K562 (cell line): ENCODE measurements at regions not wholly inside any gene's neighbourhood (a gene's known extent, or its start where the extent isn't known, plus 50 kb on each side); places are given as distances from the start of the nearest gene placed in this dataset.

Experiments
- EGR1 ChIP-seq: fragments of 450-650 bp; conservative IDR thresholded peaks from 2 replicates; pipeline ENCODE4 v1.6.1; 2017; ENCODE audit warnings: mild to moderate bottlenecking
- EZH2 ChIP-seq: IDR thresholded peaks from 2 replicates; pipeline ENCODE4 v1.6.1; 2012; ENCODE audit warnings: low read depth, mild to moderate bottlenecking, inconsistent platforms, low read length, borderline replicate concordance
- HDAC2 ChIP-seq: fragments of 450-650 bp; IDR thresholded peaks from 2 replicates; pipeline ENCODE4 v1.6.1; 2016; ENCODE audit warnings: mild to moderate bottlenecking
- NFE2 ChIP-seq: IDR thresholded peaks from 2 replicates; pipeline ENCODE4 v1.6.1; 2014; ENCODE audit warnings: antibody characterized with exemption, low read depth
- PHB ChIP-seq: fragments of 250-450 bp; sonication (Bioruptor Pico); IDR thresholded peaks from 2 replicates; pipeline ENCODE4 v1.5.0; 2021
- PHF21A ChIP-seq: fragments of 450-650 bp; IDR thresholded peaks from 2 replicates; pipeline ENCODE4 v1.6.1; 2017; ENCODE audit warnings: low read depth, borderline replicate concordance
- PRDM10 ChIP-seq: fragments of 450-650 bp; IDR thresholded peaks from 2 replicates; pipeline ENCODE4 v1.6.1; 2018; ENCODE audit not compliant: partially characterized antibody
- SNRNP70 ChIP-seq: fragments of 200-400 bp; formaldehyde crosslinking; optimal IDR thresholded peaks from 2 replicates; pipeline ENCODE3; 2017; ENCODE audit warnings: low read depth, low read length
- SRSF7 ChIP-seq: fragments of 200-400 bp; formaldehyde crosslinking; optimal IDR thresholded peaks from 2 replicates; pipeline ENCODE3; 2017; ENCODE audit warnings: mild to moderate bottlenecking, low read depth, low read length
- TCF7 ChIP-seq: sonication (generic); IDR thresholded peaks from 2 replicates; pipeline ENCODE4 v1.6.1; 2016; ENCODE audit warnings: antibody characterized with exemption, borderline replicate concordance
- XRCC5 ChIP-seq: fragments of 200-400 bp; formaldehyde crosslinking; IDR thresholded peaks from 2 replicates; pipeline ENCODE4 v1.6.1; 2017; ENCODE audit warnings: low read depth, mild to moderate bottlenecking, low read length
- ZNF184 ChIP-seq: sonication (generic); formaldehyde crosslinking; IDR thresholded peaks from 2 replicates; pipeline ENCODE4 v1.5.0; 2020; ENCODE audit warnings: missing genetic modification reagents
- ZNF79 ChIP-seq: fragments of 250-450 bp; sonication (Bioruptor Pico); IDR thresholded peaks from 2 replicates; pipeline ENCODE4 v1.4.0; 2020; ENCODE audit warnings: low read depth, mild to moderate bottlenecking, moderate library complexity

GRCh38 chr3:74443102-74443501 lies 171.4 kb downstream of the CNTN3 start:
- no peak for TF ChIP-seq SNRNP70
- TF ChIP-seq XRCC5, result no peak
- no peak for TF ChIP-seq PHB (CRISPR knock-in tag)
- TF ChIP-seq ZNF184 (CRISPR knock-in tag), result no peak
- no peak for TF ChIP-seq EGR1
- no peak for TF ChIP-seq HDAC2
- no peak for TF ChIP-seq TCF7
- TF ChIP-seq PHF21A, result no peak
- TF ChIP-seq PRDM10, result no peak
- TF ChIP-seq SRSF7, result no peak
- no peak for TF ChIP-seq NFE2
- no peak for TF ChIP-seq ZNF79 (CRISPR knock-in tag)
- TF ChIP-seq EZH2, result no peak
